A549 (cell line): ENCODE measurements at regions not wholly inside any gene's neighbourhood (a gene's known extent, or its start where the extent isn't known, plus 50 kb on each side); places are given as distances from the start of the nearest gene placed in this dataset.

ENCODE experiments used
- BHLHE40 ChIP-seq: IDR thresholded peaks from 2 replicates; pipeline ENCODE4 v1.6.1; 2012; ENCODE audit warnings: low read depth, low read length, inconsistent platforms
- CBX2 ChIP-seq: fragments of 200-600 bp; sonication (generic); IDR thresholded peaks from 2 replicates; pipeline ENCODE4 v1.6.1; 2016; ENCODE audit warnings: low read depth, mild to moderate bottlenecking, borderline replicate concordance
- CTCF ChIP-seq: fragments of >200 bp; sonication (Bioruptor Twin); formaldehyde crosslinking; IDR thresholded peaks from 3 replicates; pipeline ENCODE4 v1.5.1; 2016
- EP300 ChIP-seq, 2 experiments: fragments of >200 bp; sonication (Bioruptor Twin); formaldehyde crosslinking; IDR thresholded peaks; 2 replicates in 1 of 2; 3 replicates in 1 of 2; pipeline ENCODE4 v1.6.1; 2016 to 2017
- MAX ChIP-seq: IDR thresholded peaks from 2 replicates; pipeline ENCODE4 v1.6.1; 2012
- POLR2A ChIP-seq: IDR thresholded peaks from 2 replicates; pipeline ENCODE4 v1.6.1; 2012; ENCODE audit warnings: mild to moderate bottlenecking, low read length
- TFCP2L1 ChIP-seq: fragments of 250-450 bp; sonication (Bioruptor Pico); IDR thresholded peaks from 2 replicates; pipeline ENCODE4 v1.5.0; 2021; ENCODE audit warnings: mild to moderate bottlenecking
- ZFP36 ChIP-seq: fragments of 450-650 bp; IDR thresholded peaks from 2 replicates; pipeline ENCODE4 v1.6.1; 2014; ENCODE audit warnings: borderline replicate concordance; ENCODE audit not compliant: partially characterized antibody

- TF ChIP-seq TFCP2L1 (CRISPR knock-in tag) (no peak), BHLHE40 (no peak), MAX (no peak), ZFP36 (no peak), CTCF (no peak), EP300 (IDR thresholded peaks at IDR 0.05) (no peak), CBX2 (no peak), POLR2A (no peak)
These were observed 100.2 kb upstream of the ARID2 start for GRCh38 chr12:45629292-45629691.
